B cell (primary cell): ENCODE measurements at regions not wholly inside any gene's neighbourhood (a gene's known extent, or its start where the extent isn't known, plus 50 kb on each side); places are given as distances from the start of the nearest gene placed in this dataset.
"Not testable (repeated sequence)": the region's sequence is repeated elsewhere in the genome, so short reads cannot be mapped to it uniquely, and the experiment has no call there.

Experiments
- ATAC-seq: fragments of 200-7000 bp; cut with Tn5 transposase; one replicate; pipeline ENCODE4 v1.10.0; 2021; ENCODE audit warnings: low read depth, mild to moderate bottlenecking, moderate number of reproducible peaks, moderate library complexity
- CTCF ChIA-PET: fragments of 350-600 bp; sonication (Branson Sonifier 250); formaldehyde crosslinking; loops from one replicate; lab custom pipeline; 2021; ENCODE audit warnings: antibody characterized with exemption, inconsistent platforms; lab: Charles Lee
- POLR2A ChIA-PET: fragments of 350-600 bp; sonication (Branson Sonifier 250); formaldehyde crosslinking; loops from one replicate; lab custom pipeline; 2021; ENCODE audit warnings: antibody characterized with exemption; lab: Charles Lee
- DNase-seq: peaks from one replicate; pipeline ENCODE4 v3.0.0; 2013
- H2AFZ ChIP-seq: 2 replicates; pipeline ENCODE4 v1.6.1; 2012; ENCODE audit warnings: mild to moderate bottlenecking, low read depth, low read length; ENCODE audit not compliant: insufficient read depth, poor library complexity, severe bottlenecking
- H3K27ac ChIP-seq, 2 donors: 1 replicate in 1 of 2; 2 replicates in 1 of 2; pipeline ENCODE4 v1.5.1; 2012 to 2013; ENCODE audit warnings: low read length in 2 of 2, mild to moderate bottlenecking in 2 of 2, moderate library complexity in 1 of 2
- H3K27me3 ChIP-seq, 4 experiments: fragments of 200-600 bp in 1 of 4; sonication (generic) in 1 of 4; replicated peaks in 1 of 4; 1 replicate in 2 of 4; 2 replicates in 2 of 4; pipeline versions ENCODE4 v1.6.1 to v1.7.0; 2013 to 2016; ENCODE audit warnings: low read length in 3 of 4, mild to moderate bottlenecking in 2 of 4, mixed read lengths in 1 of 4, moderate library complexity in 1 of 4; ENCODE audit not compliant: insufficient read depth in 4 of 4, control insufficient read depth in 3 of 4; ENCODE audit errors: control extremely low read depth in 1 of 4
- H3K36me3 ChIP-seq, 2 experiments: replicated peaks in 1 of 2; 1 replicate in 1 of 2; 2 replicates in 1 of 2; pipeline versions ENCODE4 v1.6.1 to v1.7.1; 2013; ENCODE audit warnings: low read length in 1 of 2; ENCODE audit not compliant: insufficient read depth in 2 of 2, control insufficient read depth in 1 of 2; ENCODE audit errors: control extremely low read depth in 1 of 2, extremely low read depth in 1 of 2
- H3K4me1 ChIP-seq, 2 donors: fragments of 200-600 bp in 1 of 2; sonication (generic) in 1 of 2; 1 replicate in 1 of 2; 2 replicates in 1 of 2; pipeline versions ENCODE4 v1.5.1 to v1.6.1; 2013 to 2017; ENCODE audit warnings: low read length in 2 of 2; ENCODE audit not compliant: control insufficient read depth in 2 of 2, insufficient read depth in 2 of 2
- H3K4me2 ChIP-seq: replicated peaks from 2 replicates; pipeline ENCODE3; 2012; ENCODE audit warnings: mild to moderate bottlenecking, low read depth, low read length; ENCODE audit not compliant: poor library complexity, severe bottlenecking
- H3K4me3 ChIP-seq, 5 experiments: fragments of 200-600 bp in 1 of 5; sonication (generic) in 1 of 5; 1 replicate in 3 of 5; 2 replicates in 2 of 5; pipeline versions ENCODE4 v1.5.1 to v1.7.0; 2011 to 2016; ENCODE audit warnings: low read length in 4 of 5, mild to moderate bottlenecking in 4 of 5, low read depth in 2 of 5, control low read depth in 1 of 5, moderate library complexity in 1 of 5; ENCODE audit not compliant: insufficient read depth in 1 of 5; ENCODE audit errors: control extremely low read depth in 1 of 5, extremely low read depth in 1 of 5
- H3K79me2 ChIP-seq: fragments of 200-600 bp; sonication (generic); one replicate; pipeline ENCODE4 v1.6.0; 2016; ENCODE audit warnings: low read length; ENCODE audit not compliant: control insufficient read depth, insufficient read depth
- H3K9ac ChIP-seq: fragments of 200-600 bp; sonication (generic); 2 replicates; pipeline ENCODE4 v1.6.1; 2017; ENCODE audit warnings: mild to moderate bottlenecking, low read length, moderate library complexity
- H3K9me3 ChIP-seq, 3 donors: one replicate each; pipeline versions ENCODE4 v1.6.1 to v1.7.1; 2013; ENCODE audit warnings: low read length in 2 of 3; ENCODE audit not compliant: control insufficient read depth in 2 of 3, insufficient read depth in 1 of 3; ENCODE audit errors: control extremely low read depth in 1 of 3
- H4K20me1 ChIP-seq: 2 replicates; pipeline ENCODE4 v1.6.0; 2012; ENCODE audit warnings: mild to moderate bottlenecking, low read length; ENCODE audit not compliant: insufficient read depth, control insufficient read depth, poor library complexity, severe bottlenecking
- H3K27ac Mint-ChIP-seq: one replicate; pipeline ENCODE4 v1.8.0; 2021; ENCODE audit warnings: mixed read lengths
- H3K27me3 Mint-ChIP-seq: one replicate; pipeline ENCODE4 v1.8.0; 2021; ENCODE audit warnings: mixed read lengths
- H3K4me1 Mint-ChIP-seq: one replicate; pipeline ENCODE4 v1.8.0; 2021; ENCODE audit warnings: mixed read lengths
- H3K4me3 Mint-ChIP-seq: one replicate; pipeline ENCODE4 v1.8.0; 2021; ENCODE audit warnings: mixed read lengths
- H3K9me3 Mint-ChIP-seq: one replicate; pipeline ENCODE4 v1.8.0; 2022; ENCODE audit warnings: mixed read lengths; ENCODE audit not compliant: insufficient read depth
- WGBS: methylation state at CpG from one replicate; pipeline ENCODE4 v1.1.5; 2013; ENCODE audit warnings: missing lambda C conversion rate; ENCODE audit not compliant: insufficient coverage; 5-methylcytosine and 5-hydroxymethylcytosine counted together
- intact Hi-C: fragments of 100-400 bp; cut with micrococcal nuclease; formaldehyde crosslinking; loops from one replicate; pipeline ENCODE4 v1.10.0; 2022

GRCh38 chr3:195659136-195659533, 61.6 kb upstream of the MUC20 start:
- intact Hi-C loops, result loop anchor here (10.0 kb wide), 1 partner anchor 384 kb away; the partner anchor contains the start of gene XXYLT1
- ATAC-seq, H3K27me3 Mint-ChIP-seq, H4K20me1 ChIP-seq, POLR2A ChIA-PET, H3K27ac Mint-ChIP-seq, CTCF ChIA-PET, H2AFZ ChIP-seq, H3K4me3 ChIP-seq, H3K27me3 ChIP-seq, H3K9me3 ChIP-seq, H3K9me3 Mint-ChIP-seq, H3K79me2 ChIP-seq, H3K27ac ChIP-seq, H3K36me3 ChIP-seq, H3K4me2 ChIP-seq, H3K4me1 ChIP-seq, DNase-seq, H3K9ac ChIP-seq: not testable (repeated sequence)
- WGBS, result no CpG with 5 or more reads among the region's 7 CpGs
- H3K4me1 Mint-ChIP-seq, result peaks cover 10% of the 10 kb centered on the region
- H3K4me3 Mint-ChIP-seq, result peak overlapping the region; percentile 53

- H3K27me3 ChIP-seq, H3K27me3 Mint-ChIP-seq, H2AFZ ChIP-seq, DNase-seq, H3K79me2 ChIP-seq, H3K9ac ChIP-seq, H4K20me1 ChIP-seq, H3K9me3 ChIP-seq, H3K4me2 ChIP-seq, H3K36me3 ChIP-seq, H3K27ac Mint-ChIP-seq, CTCF ChIA-PET, H3K9me3 Mint-ChIP-seq, H3K4me1 ChIP-seq, H3K27ac ChIP-seq: not testable (repeated sequence)
- peak; percentile 29 for ATAC-seq
- POLR2A ChIA-PET, result interaction anchor here (0.5 kb wide), 1 partner anchor 217 kb away, joined by 3 read pairs; no protein-coding TSS in a partner anchor
- intact Hi-C loops, result loop anchor here (10.0 kb wide), 1 partner anchor 384 kb away; the partner anchor contains the start of gene XXYLT1
- H3K4me1 Mint-ChIP-seq, result peaks cover 12% of the 10 kb centered on the region
- peak overlapping the region; percentile 53 for H3K4me3 Mint-ChIP-seq
- no CpG with 5 or more reads among the region's 53 CpGs for WGBS
- H3K4me3 ChIP-seq, result peak overlapping the region in 2 of 5 experiments; percentile 57 to 71
These were observed 62.2 kb upstream of the MUC20 start for GRCh38 chr3:195658381-195659135.

- H3K9me3 Mint-ChIP-seq, H3K9me3 ChIP-seq, H3K27me3 ChIP-seq, H3K79me2 ChIP-seq, H3K4me1 ChIP-seq, H3K36me3 ChIP-seq, H4K20me1 ChIP-seq, CTCF ChIA-PET, H3K27me3 Mint-ChIP-seq: not testable (repeated sequence)
- WGBS, result under 1% methylated on average over 38 of the region's 99 CpGs
- Mint-ChIP-seq H3K27ac (peak overlapping the region; percentile 95), H3K4me3 (peak overlapping the region; percentile 94), H3K4me1 (peaks cover 12% of the 10 kb centered on the region)
- POLR2A ChIA-PET, result interaction anchor here (0.5 kb wide), 1 partner anchor 216 kb away, joined by 3 read pairs; no protein-coding TSS in a partner anchor
- ATAC-seq (peak; percentile 84), DNase-seq (peak; percentile 91)
- H3K27ac ChIP-seq, result peak overlapping the region; percentile 45 to 69
- intact Hi-C loops, result loop anchor here (10.0 kb wide), 1 partner anchor 383 kb away; the partner anchor contains the start of gene XXYLT1
- H3K4me3 ChIP-seq, result peak overlapping the region in 4 of 5 experiments; percentile 57 to 86 (median 64)
- H3K4me2 ChIP-seq, result peak overlapping the region; percentile 53
- H2AFZ ChIP-seq, result peak overlapping the region; percentile 77
- H3K9ac ChIP-seq, result peak overlapping the region; percentile 72
These were observed 63.1 kb upstream of the MUC20 start for GRCh38 chr3:195657475-195658372.
